Hematopoietic multipotent progenitor cell treated with erythropoietin and hydrocortisone succinate and interleukin-3 and kit ligand, for 6 days (in vitro differentiated cells): ENCODE measurements at regions not wholly inside any gene's neighbourhood (a gene's known extent, or its start where the extent isn't known, plus 50 kb on each side); places are given as distances from the start of the nearest gene placed in this dataset.

Experiments used
- DNase-seq: peaks from one replicate; pipeline ENCODE4 v3.0.0-alpha.2; 2015

DNA sequence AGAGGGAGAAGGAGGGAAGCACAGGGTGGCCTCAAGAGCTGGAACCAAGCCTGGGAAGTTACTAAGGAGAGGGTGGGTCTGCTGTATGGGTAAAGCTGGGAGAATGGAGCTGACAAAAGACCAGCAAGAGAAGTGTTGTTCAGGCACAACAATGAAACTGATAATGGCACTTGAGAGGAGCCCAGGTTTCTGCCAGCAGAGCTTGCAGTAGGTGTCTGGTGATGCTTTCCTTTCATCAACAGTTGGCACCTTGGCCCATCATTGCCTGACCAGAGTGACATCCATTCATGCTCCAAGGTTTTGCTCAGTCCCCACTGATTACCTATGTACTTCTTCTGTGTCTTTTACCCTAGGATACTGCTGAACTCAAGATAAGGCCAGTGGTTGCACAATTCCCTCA lies 92.9 kb upstream of the CXCR4 start:
- DNase-seq, result no peak

DNA sequence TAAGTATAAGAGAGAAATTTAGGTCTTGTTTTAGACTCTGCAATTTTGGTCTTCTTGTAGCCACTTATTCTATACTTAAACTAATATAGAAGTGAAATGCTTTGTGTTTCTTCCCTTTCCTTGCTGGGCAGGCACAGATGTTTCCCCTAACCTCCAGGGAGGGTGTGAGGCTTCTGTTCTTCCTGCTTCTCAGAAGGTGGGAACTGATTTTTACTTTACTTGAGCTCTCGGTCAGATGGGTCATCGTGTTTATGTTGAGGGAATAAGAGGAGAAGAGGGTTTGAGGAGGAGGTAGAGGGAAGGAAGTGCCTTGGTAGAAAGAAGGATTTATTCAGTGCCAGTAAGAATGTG lies 92.5 kb upstream of the CXCR4 start:
- no peak for DNase-seq

DNA sequence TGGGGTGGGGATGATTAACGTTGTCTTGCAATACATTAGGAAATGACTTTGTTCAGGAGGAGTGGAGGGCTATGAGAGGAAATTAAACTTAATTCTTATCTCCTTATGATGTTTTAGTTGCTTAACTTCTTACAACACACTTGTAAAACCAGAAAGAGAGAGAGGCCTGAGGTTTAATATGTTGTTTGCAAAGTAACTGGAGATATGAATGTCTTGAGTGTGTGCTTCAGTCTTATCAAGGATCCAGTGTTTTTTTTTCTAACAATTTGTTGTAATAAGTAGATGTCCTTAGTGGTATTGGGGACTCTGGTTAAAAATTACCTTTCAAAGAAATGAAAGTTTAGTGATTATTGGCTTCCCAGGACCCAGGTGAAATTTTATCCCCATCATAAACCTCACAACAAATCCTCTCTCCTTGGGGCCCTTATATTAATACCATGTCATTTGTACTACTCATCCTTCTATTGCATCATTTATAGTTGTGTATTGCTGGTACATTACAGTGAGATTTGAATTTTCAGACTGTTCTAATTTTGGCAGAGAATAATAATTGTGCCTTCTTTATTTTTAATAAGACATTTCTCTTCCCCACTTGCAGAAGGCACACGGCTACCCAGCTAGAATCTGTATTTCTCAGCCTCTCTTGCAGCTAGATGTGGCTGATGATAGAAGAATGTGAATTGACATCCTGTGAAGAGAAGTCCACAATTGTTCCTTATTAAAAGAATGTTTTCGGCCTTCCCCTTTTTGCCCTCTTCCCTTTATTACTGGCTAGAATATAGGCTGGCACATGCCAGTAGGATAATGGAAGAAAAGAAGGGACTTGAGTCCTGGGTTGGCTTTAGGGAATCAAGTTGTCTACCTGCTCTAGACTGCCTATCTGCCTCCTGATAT lies 91.9 kb upstream of the CXCR4 start:
- DNase-seq, result peak; percentile 63

DNA sequence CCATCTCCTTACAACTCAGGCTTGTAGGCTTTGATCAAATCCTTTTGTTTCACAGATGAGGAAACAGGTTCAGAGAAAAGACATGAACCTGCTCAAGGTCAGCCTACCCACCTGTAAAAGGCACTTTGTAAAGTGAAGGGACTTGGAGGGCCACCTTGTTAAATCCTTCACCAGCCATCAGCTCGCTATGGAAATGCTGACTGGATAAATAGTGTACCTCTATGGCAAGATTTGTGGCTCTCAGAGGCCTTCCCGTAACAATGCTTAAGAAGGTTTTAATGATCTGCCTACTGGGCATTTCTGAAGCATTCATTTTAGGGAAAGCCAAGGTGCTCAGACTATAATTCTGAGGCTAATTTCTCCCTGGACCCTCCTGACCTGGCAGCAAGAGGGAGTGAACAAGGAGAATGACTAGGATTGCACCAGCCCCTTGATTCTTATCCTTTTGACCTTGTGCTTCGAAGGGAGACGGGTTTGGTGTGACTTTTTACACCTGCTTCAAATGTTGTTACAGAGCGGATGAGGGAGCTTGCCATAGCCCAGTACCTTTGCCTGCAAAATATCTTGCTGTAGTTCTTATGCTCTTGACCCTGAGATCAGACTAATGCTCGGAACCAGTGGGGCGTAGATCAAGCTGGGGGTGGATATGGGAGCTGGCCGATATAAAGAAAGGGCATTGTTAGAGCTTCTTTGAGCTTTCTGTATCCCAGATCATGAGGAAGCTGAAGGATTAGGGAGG lies 90.9 kb upstream of the CXCR4 start:
- DNase-seq, result no peak

DNA sequence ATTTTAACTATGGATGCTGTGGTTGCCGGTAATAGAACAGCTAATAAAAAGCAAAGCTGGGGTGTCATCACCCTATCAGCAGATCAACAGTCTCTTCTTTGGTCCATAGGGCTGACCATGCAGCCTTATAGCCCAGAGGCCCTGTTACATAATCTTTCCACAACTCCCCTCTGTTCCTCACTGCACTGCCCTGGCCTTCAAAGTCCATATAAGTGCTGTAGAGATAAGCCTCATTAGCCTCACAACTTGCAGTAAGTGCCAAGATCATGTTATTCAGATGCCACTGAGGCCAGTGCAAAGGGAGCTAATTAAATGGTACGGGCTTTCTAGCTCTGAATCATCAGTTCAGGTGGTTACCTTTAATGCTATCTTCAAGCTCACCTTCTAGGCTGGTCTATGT lies 89.7 kb upstream of the CXCR4 start:
- no peak for DNase-seq

DNA sequence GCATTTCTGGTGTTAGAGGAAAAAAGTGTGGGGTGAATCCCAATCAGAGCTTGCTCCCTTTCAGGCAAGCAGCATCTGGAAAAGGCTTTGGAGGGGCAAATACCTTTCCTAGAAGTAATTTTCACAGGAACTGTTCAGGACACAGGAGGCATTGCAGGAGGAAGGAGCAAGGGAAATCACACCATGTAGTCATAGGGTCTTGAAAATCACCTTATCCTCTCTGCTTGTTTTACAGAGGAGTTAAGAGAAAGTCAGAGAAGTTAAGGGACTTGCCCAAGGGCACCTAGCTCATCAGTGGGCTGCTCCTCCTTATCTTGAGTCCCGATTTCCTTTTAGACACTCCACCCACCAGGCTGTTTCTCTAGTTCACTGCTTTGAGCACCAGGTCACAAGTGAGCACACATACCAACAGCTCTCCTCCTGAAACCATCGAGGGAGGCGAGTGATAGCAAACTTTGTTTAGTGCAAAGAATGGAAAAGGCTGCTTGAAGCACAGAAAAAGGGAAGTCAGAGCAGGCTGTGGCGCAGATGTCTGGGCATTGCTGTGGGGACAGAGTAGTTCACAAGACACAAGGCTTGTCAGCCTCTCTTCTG lies 89.2 kb upstream of the CXCR4 start:
- DNase-seq, result peak; percentile 65

DNA sequence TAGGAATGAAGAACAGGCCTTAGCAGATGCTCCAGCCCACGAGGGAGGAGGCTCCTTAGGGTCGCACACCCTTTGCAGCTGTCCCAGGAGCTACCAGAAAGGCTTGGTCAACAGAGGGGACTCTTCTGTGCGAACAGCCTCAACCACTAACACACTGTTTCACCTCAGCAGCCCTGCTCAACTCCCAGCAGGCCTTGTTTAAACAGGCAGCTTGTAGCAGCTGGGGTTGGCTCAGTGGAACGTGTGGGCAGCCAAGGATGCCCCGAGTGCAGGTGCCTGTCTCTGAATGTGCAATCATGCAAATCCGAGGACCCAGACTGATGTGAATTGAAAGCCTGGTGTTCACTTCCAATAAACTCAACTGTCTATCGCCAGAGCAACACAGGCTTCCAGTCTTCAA lies 88.7 kb upstream of the CXCR4 start:
- no peak for DNase-seq

DNA sequence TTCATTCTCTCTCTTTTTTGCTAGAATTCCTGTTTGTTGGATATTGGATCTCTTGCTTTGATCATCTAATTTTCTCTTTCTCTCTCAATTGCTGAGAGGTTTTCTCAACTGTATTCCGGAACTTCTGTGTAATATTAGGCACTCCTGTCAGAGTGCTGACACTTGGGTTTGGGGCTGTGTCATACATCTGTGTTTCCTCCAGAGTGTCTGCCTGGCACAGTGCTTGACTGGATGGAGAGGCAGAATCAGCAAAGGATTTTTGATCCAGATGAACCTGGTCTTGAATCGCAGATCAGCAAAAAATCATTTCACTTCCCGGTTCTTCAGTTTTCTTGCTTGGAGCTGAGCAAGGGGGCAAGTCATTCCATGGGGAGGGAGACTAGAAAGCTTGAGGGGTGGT lies 87.7 kb upstream of the CXCR4 start:
- no peak for DNase-seq

DNA sequence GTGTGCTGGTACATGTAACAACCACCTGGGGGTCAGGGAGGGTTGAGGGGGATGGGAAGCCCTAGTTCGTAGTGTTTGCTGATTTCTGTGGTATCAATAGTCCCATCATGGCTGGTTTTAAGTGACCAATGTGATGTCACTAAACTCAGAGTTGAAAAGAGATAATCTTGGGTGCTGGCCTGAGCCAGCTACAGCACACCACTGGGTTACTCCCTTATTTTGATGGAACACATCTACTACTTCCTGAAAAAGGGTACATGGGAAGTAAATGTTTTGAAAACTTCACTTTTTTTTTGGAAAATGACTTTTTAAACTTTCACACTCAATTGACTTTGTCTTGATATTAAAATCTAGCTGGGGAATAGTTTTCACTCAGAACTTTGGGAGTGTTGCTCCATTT lies 87.0 kb upstream of the CXCR4 start:
- DNase-seq, result no peak

DNA sequence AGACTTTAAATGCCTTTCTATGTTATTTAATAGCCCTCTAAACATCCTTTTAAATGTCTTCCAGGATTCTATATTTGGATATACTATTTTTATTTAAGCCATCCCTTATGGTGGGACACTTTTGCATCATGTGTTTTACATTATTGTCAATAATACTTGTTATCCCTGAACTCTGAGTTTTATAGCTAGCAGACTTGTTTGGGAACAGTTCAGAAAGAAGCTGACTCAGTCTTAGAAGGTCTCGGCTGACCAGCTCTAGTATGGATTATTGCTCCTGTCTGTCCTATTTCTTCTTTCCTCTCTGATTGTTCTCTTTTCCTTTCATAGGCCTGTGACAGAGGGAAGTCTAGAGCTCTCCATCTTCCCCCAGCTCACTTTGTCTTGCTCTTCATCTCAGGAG lies 77.3 kb upstream of the CXCR4 start:
- no peak for DNase-seq

DNA sequence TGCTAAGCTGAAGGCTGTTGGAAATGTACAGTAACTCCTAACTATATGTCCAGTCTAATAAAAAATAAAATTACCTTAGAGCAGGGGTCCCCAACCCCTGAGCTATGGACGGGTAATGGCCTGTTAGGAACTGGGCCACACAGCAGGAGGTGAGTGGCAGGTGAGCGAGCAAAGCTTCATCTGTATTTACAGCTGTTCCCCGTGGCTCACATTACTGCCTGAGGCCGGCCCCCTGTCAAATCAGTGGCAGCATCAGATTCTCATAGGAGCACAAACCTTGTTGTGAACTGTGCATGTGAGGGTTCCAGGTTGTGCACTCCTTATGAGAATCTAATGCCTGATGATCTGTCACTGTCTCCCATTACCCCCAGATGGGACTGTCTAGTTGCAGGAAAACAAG lies 73.1 kb upstream of the CXCR4 start:
- no peak for DNase-seq

DNA sequence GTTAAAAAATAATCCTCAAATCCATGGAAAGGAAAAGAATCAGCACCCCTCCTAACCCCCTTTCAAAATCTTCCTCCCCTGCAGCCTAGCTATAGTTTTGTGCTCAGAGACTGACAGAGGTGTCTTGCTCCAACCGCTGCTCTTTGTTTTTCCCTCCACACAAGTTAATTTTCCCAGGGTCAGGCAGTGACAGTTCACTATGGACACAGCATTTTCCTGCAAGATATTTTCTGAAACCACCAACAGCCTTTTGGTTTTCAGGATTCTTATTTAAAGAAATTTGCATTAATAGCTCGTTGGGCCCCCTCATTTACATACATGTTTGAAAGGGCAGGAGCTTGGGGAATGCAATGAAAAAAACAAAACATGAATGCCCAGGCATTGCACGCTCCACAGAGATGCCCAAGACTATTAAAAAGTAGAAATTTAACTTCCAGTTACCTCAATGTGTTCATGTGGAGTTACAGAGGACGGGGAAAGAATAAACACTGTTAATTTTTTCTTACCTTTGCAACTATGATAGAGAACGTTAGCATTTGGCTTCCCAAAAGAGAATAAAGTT lies 71.4 kb upstream of the CXCR4 start:
- no peak for DNase-seq

DNA sequence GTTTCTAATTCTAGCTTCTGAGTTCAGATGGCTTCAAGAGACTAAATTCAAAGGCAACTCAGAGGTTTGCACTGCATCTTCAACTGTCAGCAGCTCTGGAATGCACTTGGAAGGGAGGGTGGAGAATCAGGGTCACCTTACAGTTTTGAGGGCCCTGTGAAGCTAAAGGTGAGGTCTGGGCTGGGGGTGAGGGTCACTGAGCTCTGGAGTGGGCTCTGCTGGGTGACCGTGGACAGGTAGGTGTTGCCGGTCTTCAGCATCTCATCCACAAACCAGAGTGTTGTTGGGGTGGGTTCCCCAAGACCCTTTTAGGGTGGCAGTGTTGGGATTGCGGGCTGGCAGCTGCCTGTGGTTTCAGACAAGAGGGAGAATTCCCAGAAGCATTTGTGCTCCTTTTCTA lies 70.1 kb upstream of the CXCR4 start:
- no peak for DNase-seq

DNA sequence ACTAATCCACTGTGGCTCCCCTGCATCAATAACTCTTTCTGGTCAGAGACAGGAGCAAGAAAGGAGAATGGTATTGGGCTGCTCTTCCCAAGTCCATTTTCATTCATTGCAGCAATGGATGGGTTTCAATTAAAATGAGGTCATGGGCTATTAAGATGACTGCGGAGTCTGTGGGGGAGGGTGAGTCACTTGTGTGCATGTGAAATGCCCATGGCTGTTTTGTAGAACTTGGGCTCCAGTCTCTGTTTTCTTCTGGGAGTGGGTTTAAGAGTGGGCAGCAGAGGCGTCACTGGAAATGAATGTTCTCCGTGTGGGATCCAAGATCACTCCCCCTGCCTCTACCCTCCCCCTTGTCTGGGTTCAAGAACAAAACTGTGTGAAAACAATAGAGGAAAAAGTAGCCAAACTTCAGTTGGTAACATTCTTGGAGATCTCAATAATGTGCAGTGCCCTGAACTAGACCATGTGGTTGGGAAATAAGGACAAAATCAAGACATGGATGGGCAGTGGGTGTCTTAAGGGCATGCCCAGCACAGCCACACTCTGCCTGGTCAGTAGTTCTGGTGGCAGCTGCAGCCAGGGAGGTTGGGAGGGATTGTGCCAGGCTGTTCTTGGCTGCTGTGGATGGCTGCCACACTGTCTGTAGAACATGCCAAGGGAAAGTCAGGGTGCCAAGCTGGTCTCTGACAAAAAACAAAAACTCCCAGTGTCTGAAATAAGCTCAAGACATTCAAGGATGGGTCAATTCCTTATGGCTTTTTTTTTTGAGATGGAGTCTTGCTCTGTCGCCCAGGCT lies 68.2 kb upstream of the CXCR4 start:
- no peak for DNase-seq

DNA sequence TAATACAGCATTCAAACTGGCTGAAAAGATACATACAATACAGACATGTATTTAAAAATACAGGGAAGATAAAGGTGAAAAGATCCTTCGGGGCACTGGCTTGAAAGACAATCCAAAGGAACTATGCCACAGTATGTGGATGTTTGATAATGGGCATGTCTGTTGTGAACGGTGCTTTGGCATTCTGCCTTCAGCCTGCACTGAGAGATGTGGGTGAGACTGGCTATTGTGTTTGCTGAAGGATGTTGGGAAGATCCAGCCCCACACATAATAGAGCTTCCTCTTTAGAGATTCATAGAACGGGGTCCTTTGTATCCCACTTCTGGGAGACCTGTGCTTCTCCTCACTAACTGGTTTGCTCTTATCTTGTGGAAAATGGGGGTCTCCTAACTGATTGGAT lies 65.1 kb upstream of the CXCR4 start:
- DNase-seq, result peak; percentile 14

DNA sequence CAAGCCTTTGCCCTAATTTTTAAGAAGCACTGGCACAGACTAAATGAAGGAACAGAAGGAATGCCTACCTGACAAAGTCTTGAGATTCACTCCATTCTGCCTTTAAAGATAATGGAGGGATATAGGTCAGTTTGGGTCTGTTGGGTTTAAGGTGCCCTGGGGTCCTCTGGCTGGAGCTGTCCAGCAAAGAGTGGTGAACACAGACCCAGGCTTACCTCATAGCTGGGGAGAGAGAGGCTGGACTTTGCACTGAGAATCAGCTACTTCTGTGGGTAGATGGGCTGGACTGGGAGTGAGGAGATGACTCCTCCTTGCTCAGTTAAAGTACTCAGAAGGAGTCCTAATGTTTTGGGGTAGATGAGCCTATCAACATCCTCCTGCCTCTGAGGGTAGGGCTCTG lies 64.4 kb upstream of the CXCR4 start:
- no peak for DNase-seq

DNA sequence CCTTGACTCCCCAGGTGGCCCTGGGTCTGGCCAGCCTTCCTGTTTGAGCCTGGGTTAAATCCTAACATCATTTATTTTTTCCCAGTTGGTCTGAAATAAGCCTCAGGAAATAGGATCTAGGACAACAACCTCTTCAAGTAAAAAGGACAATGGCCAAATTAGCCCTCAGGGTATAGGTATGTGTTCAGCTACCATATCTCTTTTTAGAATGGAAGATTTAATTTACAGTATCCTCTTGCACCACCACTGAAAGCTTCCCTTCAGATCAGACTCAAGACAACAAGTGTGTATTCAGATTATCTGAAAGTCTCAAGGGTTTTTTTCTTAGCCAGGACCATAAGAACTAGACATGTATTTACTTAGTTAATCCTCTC lies 61.6 kb upstream of the CXCR4 start:
- DNase-seq, result no peak

DNA sequence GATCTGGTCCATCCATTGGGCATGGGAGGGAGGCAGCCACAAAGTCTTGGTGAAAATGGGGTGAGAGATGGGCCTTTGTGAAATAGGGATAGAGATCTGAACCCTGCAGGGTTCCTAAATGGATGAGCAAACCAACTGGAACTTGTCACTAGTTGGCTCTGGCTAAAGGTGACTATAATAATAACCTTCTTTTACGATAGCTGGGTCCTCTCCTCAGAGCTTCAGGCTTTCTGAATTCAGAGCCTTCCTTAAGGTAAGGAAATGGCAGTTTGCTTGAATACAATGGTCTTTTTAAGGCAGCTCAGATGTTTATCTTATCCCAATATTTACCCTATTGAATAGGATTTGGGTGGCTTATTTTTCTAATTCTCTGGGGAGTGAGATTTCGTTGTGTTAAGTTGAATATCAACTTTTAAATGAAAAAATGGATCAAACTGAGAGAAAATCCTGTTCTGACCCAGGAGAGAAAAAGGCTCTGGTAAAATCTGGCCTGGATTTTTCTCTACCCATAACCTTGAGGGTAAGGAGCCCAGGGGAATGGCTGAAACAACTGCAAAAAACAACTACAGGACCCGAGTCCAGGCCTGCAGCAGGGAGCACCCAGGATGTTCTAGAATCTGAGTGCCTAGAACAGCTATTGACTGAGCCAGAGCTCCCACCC lies 61.1 kb upstream of the CXCR4 start:
- no peak for DNase-seq

DNA sequence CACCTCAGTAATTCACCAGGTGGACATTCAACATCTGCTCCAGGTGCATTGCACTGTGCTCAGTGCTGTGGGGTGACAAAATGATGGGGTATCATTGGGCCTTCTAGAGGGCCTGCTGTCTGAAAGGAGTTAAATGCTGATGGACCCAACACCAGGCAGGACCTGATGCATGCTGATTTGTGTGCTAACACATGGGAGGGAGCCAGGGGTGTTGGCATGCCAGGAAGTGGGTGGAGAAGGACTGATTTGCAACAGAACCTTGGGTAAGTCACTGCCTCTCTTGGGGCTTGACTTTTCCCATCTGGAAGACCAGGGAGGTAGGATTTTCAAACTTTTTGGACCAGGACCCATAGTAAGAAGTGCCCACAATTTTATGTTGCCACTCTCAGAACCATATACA lies 57.9 kb upstream of the CXCR4 start:
- no peak for DNase-seq

DNA sequence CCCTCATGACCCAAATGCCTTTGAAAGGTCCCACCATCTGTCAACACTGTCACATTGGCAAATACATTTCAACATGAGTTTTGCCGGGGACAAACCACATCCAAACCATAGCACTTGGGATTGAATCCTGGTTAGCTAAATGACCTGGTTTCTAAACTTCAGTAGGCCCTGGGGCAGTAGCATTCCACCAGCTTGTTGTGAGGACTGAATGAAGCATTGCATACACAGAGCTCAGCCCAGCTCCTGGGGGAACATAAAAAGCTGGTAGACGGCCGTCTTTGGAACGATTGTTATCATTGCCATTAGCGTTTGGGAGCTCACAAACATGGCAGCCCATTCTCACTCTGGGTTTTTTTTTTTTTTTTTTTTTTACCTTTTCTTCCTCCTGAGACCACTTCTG lies 57.5 kb upstream of the CXCR4 start:
- DNase-seq, result no peak

DNA sequence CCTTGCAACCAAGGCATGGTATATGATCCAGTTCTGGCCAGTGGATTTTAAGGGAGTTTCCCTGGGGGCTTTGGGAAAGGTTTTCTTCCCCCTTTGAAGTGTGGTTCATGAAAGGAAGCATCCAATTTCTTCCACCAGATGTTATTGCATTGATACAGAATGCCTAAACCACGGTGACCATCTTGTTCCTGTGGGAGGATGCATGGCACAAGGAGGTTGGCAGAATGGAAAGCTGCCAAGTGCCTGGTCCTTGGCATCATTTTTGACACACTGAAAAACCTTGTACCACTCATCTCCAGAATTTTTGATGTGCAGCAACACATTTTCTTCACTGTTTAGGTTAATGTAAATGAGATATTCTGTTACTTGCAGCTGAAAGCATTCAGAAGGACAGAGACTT lies 55.2 kb upstream of the CXCR4 start:
- DNase-seq, result peak; percentile 18

DNA sequence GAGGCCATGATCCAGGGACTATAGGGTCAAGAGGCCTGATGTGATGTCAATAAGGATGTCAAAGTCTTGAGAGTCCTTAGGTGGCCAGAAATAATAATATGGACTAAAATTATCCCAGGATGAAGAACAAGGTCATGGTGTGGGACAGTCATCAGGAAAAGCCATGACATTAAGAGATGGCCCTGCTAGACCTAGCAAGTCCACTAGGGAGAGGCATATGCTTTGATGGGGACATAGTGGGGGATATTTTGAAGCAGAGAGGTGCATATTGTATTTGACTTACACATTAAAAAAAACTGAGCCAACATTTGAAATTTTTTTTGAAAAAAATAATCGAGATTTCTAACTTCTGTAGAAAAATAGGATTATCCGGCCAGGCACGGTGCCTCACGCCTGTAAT lies 53.3 kb upstream of the CXCR4 start:
- DNase-seq, result peak; percentile 20

DNA sequence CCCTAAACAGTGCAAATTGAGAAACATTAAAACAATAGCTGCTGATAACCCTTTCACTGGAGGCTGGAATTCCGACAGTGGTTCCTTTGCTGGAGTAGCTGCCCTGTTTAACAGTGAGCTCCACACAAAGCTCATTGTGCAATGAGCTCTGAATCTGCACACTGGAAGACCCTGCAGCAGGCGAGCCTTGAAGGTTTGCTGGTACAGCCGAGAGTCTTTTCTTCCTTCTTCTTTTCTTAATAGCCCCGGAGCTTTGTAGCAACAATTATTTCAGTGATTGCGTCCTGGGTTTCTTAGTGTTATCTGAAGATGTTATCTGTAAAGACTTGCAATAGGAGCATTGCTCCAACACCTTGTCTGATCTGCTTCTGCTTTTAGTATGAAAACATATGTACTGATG lies 50.8 kb upstream of the CXCR4 start:
- DNase-seq, result peak; percentile 75
